OCI-LY1 (cell line): ENCODE measurements at regions not wholly inside any gene's neighbourhood (a gene's known extent, or its start where the extent isn't known, plus 50 kb on each side); places are given as distances from the start of the nearest gene placed in this dataset.

ENCODE experiments used
- H2AFZ ChIP-seq: fragments of 200-600 bp; sonication (generic), shearing (Covaris generic); 2 replicates; pipeline ENCODE4 v1.6.0; 2014; ENCODE audit warnings: antibody characterized with exemption, mild to moderate bottlenecking, low read length
- H3F3A ChIP-seq: fragments of 200-600 bp; sonication (generic), shearing (Covaris generic); 2 replicates; pipeline ENCODE4 v1.6.0; 2014; ENCODE audit warnings: mild to moderate bottlenecking, antibody characterized with exemption, low read length, moderate library complexity; ENCODE audit not compliant: insufficient read depth
- H3K27ac ChIP-seq: fragments of 200-600 bp; sonication (generic); 2 replicates; pipeline ENCODE4 v1.5.1; 2014; ENCODE audit warnings: low read length, mixed run types, mild to moderate bottlenecking, low read depth; ENCODE audit not compliant: poor library complexity, severe bottlenecking
- H3K27me3 ChIP-seq: fragments of 200-600 bp; sonication (generic); 2 replicates; pipeline ENCODE4 v1.6.0; 2014; ENCODE audit warnings: antibody characterized with exemption, mild to moderate bottlenecking, low read length, moderate library complexity; ENCODE audit not compliant: insufficient read depth
- H3K36me3 ChIP-seq: fragments of 200-600 bp; sonication (generic); 2 replicates; pipeline ENCODE4 v1.6.1; 2014; ENCODE audit warnings: mild to moderate bottlenecking, antibody characterized with exemption, low read length, moderate library complexity, mixed read lengths; ENCODE audit not compliant: insufficient read depth
- H3K4me1 ChIP-seq: fragments of 200-600 bp; sonication (generic); 2 replicates; pipeline ENCODE4 v1.5.1; 2014; ENCODE audit warnings: mild to moderate bottlenecking, low read length, moderate library complexity; ENCODE audit not compliant: insufficient read depth, severe bottlenecking
- H3K4me2 ChIP-seq: fragments of 200-600 bp; sonication (generic), shearing (Covaris generic); 2 replicates; pipeline ENCODE4 v1.6.1; 2014; ENCODE audit warnings: low read length
- H3K4me3 ChIP-seq: fragments of 200-600 bp; sonication (generic); 2 replicates; pipeline ENCODE4 v1.5.1; 2014; ENCODE audit warnings: low read length, low read depth, mild to moderate bottlenecking, mixed read lengths; ENCODE audit not compliant: poor library complexity, severe bottlenecking
- H3K79me2 ChIP-seq: fragments of 200-600 bp; shearing (Covaris generic); 2 replicates; pipeline ENCODE4 v1.6.1; 2016; ENCODE audit warnings: mixed run types, low read length, mixed read lengths; ENCODE audit not compliant: insufficient read depth
- H3K9ac ChIP-seq: fragments of 200-600 bp; sonication (generic), shearing (Covaris generic); 2 replicates; pipeline ENCODE4 v1.6.1; 2014; ENCODE audit warnings: mild to moderate bottlenecking, low read length, mixed read lengths
- H3K9me2 ChIP-seq: fragments of 200-600 bp; sonication (generic), shearing (Covaris generic); 2 replicates; pipeline ENCODE4 v1.6.1; 2014; ENCODE audit warnings: low read depth, mild to moderate bottlenecking, low read length, mixed read lengths
- H3K9me3 ChIP-seq: fragments of 200-600 bp; shearing (Covaris generic); 2 replicates; pipeline ENCODE4 v1.6.1; 2014; ENCODE audit warnings: low read length, mixed read lengths
- H4K20me1 ChIP-seq: fragments of 200-600 bp; sonication (generic), shearing (Covaris generic); 2 replicates; pipeline ENCODE4 v1.6.0; 2016; ENCODE audit warnings: mild to moderate bottlenecking, low read length; ENCODE audit not compliant: insufficient read depth
- EZH2 ChIP-seq: fragments of 200-600 bp; sonication (generic), shearing (Covaris generic); IDR thresholded peaks from 2 replicates; pipeline ENCODE4 v1.8.0; 2017; ENCODE audit warnings: borderline replicate concordance, mixed run types, mild to moderate bottlenecking, antibody characterized with exemption, low read length, moderate library complexity, mixed read lengths
- TF ChIP-seq, protein P1 (sequence below): fragments of 200-600 bp; sonication (generic), shearing (Covaris generic); IDR thresholded peaks from 2 replicates; pipeline ENCODE4 v1.5.1; 2017; ENCODE audit warnings: mild to moderate bottlenecking, antibody characterized with exemption, low read length, moderate library complexity, mixed read lengths

DNA sequence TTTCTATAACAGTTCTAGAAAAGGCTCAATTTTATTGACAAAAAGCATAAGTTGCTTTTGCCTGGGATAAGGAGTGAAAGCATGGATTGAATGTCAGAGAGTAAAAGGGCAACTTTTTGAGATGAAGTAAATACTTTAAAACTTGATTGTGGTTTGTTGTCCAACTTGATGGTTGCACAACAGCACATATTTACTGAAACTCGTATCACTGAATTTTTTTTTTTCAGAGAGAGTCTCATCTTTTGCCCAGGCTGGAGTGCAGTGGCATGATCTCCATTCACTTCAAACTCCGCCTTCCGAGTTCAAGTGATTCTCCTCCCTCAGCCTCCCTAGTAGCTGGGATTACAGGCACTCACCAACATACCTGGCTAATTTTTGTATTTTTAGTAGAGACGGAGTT is 856.8 kb downstream of the SH3BGRL start:
- no peaks in the 10 kb centered on the region for H3K79me2 ChIP-seq
- no peak overlapping the region for H2AFZ ChIP-seq
- no peak for TF ChIP-seq EZH2
- TF ChIP-seq, protein P1, sequence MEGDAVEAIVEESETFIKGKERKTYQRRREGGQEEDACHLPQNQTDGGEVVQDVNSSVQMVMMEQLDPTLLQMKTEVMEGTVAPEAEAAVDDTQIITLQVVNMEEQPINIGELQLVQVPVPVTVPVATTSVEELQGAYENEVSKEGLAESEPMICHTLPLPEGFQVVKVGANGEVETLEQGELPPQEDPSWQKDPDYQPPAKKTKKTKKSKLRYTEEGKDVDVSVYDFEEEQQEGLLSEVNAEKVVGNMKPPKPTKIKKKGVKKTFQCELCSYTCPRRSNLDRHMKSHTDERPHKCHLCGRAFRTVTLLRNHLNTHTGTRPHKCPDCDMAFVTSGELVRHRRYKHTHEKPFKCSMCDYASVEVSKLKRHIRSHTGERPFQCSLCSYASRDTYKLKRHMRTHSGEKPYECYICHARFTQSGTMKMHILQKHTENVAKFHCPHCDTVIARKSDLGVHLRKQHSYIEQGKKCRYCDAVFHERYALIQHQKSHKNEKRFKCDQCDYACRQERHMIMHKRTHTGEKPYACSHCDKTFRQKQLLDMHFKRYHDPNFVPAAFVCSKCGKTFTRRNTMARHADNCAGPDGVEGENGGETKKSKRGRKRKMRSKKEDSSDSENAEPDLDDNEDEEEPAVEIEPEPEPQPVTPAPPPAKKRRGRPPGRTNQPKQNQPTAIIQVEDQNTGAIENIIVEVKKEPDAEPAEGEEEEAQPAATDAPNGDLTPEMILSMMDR, result no peak
- H3K4me3 ChIP-seq, result no peak overlapping the region
- H3F3A ChIP-seq, result no peaks in the 10 kb centered on the region
- no peaks in the 10 kb centered on the region for H4K20me1 ChIP-seq
- no peaks in the 10 kb centered on the region for H3K9me2 ChIP-seq
- H3K4me1 ChIP-seq, result no peaks in the 10 kb centered on the region
- H3K9me3 ChIP-seq, result no peaks in the 10 kb centered on the region
- no peak overlapping the region for H3K9ac ChIP-seq
- H3K27ac ChIP-seq, result no peak overlapping the region
- H3K36me3 ChIP-seq, result no peaks in the 10 kb centered on the region
- H3K27me3 ChIP-seq, result no peaks in the 10 kb centered on the region
- no peak overlapping the region for H3K4me2 ChIP-seq

DNA sequence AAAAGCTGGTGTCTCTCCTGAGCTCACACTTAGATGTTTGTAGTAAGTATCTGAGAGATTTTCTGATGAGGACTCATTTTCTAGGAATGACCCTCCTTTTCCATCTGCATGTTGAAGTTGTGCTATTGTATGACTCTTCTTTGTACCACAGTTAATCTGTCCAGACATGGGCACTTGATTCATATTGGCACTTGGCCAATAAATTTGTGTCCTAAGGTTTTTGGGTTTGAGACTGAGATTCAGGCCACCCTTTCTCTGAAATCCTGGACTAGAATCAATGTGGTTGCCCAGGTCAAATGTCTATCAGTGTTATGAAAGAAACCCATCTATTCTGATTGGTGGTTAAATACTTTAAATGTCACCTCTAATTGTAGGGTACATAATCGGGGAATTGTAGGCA is 869.0 kb downstream of the SH3BGRL start:
- no peaks in the 10 kb centered on the region for H3K27me3 ChIP-seq
- H3F3A ChIP-seq, result no peaks in the 10 kb centered on the region
- H4K20me1 ChIP-seq, result no peaks in the 10 kb centered on the region
- H3K27ac ChIP-seq, result no peak overlapping the region
- H3K9me3 ChIP-seq, result no peaks in the 10 kb centered on the region
- no peak overlapping the region for H3K9ac ChIP-seq
- no peaks in the 10 kb centered on the region for H3K79me2 ChIP-seq
- H3K4me3 ChIP-seq, result no peak overlapping the region
- no peaks in the 10 kb centered on the region for H3K4me1 ChIP-seq
- H3K4me2 ChIP-seq, result no peak overlapping the region
- H3K36me3 ChIP-seq, result no peaks in the 10 kb centered on the region
- no peak for TF ChIP-seq EZH2
- TF ChIP-seq, protein P1, result no peak
- no peak overlapping the region for H2AFZ ChIP-seq
- no peaks in the 10 kb centered on the region for H3K9me2 ChIP-seq

DNA sequence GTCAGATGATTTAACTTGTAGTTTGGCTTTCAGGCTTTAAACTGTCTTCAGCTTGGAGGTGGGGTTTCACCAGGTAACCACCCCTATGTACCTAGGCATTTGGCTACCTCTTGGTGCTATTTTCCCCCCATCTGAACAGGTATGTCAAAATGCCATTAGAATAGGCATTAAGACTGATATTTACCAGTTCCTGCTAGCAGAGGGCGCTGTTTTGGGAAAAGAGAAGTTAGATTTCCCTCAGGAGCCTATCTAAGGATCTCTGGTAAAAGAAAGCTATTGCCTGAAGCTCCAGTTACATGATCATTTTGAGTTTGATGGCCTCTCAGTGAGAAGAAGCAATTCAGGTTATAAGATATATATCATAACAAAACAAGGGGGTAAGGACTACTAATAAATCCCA is 879.1 kb downstream of the SH3BGRL start:
- no peak for TF ChIP-seq EZH2
- TF ChIP-seq, protein P1, result peak; percentile 7; the same call in 1 of the 2 replicates
- Histone ChIP-seq H2AFZ (no peak overlapping the region), H3K9ac (no peak overlapping the region), H3F3A (no peaks in the 10 kb centered on the region), H3K4me2 (no peak overlapping the region), H3K36me3 (no peaks in the 10 kb centered on the region), H3K4me1 (no peaks in the 10 kb centered on the region), H3K79me2 (no peaks in the 10 kb centered on the region), H4K20me1 (no peaks in the 10 kb centered on the region), H3K27me3 (no peaks in the 10 kb centered on the region), H3K9me2 (no peaks in the 10 kb centered on the region), H3K27ac (no peak overlapping the region), H3K4me3 (no peak overlapping the region), H3K9me3 (no peaks in the 10 kb centered on the region)
